ENCODE measurements at regions not wholly inside any gene's neighbourhood (a gene's known extent, or its start where the extent isn't known, plus 50 kb on each side); places are given as distances from the start of the nearest gene placed in this dataset.
A peak's percentile ranks its signal among the peaks of the same experiment; 100 is the strongest.

DNA sequence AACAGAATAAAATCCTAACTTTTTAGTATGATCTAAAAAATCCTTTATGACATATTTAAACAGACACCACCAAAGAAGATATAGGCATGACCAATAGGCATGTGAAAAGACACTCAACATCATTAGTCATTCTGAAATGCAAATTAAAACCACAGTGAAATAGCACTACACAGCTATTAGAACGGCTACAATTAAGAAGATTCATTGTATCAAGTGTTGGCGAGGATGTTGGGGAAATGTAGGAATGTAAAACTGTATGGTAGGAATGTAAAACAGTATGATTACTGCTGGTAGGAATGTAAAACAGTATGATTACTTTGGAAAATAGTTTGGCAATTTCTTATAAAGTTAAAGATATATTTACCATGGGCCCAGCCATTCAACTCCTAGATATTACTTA, 253.3 kb upstream of the TCF4 start:
- DNase-seq (ENCODE audit: low spot score): no peak

DNA sequence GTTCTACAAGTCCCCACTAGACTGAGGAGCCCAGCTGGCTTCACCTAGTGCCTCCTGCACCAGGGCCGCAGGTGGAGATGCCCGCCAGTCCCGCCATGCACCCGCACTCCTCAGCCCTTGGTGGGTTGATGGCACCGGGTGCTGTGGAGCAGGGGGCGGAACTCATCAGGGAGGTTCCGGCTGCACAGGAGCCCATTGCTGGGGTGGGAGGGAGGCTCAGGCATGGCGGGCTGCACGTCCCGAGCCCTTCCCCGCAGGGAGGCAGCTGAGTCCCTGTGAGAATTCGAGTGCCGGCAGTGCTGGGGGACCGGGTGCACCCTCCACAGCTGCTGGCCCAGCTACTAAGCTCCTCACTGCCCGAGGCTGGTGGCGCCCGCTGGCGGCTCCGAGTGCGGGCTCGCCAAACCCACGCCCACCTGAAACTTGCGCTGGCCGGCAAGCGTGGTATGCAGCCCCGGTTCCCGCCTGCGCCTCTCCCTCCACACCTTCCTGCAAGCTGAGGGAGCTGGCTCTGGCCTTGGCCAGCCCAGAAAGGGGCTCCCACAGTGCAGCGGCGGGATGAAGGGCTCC, 252.7 kb upstream of the TCF4 start:
- no peak for DNase-seq (ENCODE audit: low spot score)

DNA sequence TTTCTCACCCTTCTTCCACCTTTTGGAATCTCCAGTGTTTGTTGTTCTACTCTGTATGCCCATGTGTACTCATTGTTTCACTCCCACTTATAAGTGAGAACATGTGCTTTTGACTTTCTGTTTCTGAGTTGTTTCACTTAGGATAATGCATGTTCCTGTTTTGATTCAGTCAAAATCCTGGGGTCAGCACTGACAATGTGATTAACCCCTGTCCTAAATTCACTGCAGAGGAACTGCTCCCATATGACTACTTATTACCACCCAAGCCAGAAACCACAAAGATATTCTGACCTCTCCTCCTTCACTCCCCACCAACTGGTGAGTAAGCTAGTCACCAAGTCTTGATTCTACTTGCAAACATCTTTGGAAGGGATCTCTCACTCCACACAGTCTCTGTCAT, 251.4 kb upstream of the TCF4 start:
- DNase-seq (ENCODE audit: low spot score): peak; percentile 9

DNA sequence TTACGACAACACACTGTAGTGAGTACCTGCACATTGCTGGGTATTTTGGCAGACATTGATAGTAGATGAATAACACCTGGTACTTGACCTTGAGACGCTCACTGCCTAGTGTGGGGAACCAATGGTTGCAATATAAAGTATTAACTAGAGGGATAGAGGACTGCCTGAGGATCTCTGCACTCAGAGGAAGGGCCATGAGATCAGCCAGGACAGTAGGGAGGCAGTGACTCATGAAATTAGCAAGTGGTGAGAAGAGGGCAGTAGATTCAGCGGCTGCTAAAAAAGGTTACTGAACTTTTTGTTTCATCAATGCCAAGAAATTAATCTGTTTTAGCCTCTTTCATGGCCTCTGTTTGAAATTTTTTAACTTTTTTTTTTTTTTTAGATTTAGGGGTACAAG, 250.8 kb upstream of the TCF4 start:
- DNase-seq (ENCODE audit: low spot score): no peak

DNA sequence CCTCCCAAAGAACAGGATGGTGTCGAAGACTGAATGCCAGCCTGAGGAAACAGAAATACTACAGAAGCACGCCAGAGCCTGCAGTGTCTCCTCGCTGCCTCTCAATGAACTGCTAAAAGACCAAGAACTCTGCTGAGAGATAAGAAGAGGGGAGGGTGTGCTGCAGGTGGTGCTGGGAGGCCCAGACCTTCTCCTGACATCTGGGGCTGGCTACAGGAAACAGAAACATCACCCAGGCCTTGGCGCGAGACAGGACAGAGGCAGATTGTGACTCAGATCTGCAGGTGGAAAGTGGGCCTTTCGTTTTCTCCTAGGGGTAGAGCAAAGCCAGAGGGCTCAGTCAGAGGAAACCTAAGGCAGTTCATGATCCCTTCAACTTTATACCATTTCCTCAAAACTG, 250.3 kb upstream of the TCF4 start:
- no peak for DNase-seq (ENCODE audit: low spot score)

DNA sequence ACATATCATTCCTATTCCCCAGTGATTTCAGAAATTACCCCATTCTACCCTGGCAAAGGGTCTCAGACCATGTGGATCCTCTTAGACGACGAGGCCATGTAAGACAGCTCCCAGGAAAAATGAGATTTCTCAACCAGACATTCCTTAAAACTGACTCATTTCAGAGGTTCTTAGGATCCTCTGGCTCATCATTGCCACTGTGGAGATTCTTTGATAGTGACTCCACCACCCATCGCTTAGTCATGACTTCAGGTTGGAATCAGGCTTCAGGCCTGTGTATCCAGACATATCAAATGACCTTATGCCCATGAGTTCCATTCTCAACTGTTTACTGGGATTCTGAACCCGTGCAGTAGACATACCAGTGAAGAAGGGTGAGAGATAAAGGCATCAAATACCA, 245.6 kb upstream of the TCF4 start:
- DNase-seq (ENCODE audit: low spot score): peak; percentile 78

DNA sequence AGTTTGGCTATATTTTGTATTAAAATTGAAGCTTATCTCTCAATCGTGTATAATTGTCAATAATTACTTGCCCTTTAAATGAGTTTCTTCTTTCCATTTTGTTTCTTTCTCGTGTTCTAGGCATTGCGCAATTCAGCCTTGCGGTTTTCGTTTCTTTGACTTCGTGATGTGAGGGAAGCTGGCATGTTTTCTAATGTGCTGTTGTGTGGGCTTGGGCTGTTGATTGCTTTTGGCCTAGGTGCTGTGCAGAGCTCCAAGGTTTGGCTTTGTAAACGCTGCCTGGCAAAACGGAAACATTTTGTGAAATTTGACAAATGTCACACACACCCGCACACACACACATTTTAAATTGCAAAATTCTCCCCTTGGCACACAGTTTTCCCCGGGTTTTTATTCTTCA, 242.6 kb upstream of the TCF4 start:
- DNase-seq (ENCODE audit: low spot score): no peak

DNA sequence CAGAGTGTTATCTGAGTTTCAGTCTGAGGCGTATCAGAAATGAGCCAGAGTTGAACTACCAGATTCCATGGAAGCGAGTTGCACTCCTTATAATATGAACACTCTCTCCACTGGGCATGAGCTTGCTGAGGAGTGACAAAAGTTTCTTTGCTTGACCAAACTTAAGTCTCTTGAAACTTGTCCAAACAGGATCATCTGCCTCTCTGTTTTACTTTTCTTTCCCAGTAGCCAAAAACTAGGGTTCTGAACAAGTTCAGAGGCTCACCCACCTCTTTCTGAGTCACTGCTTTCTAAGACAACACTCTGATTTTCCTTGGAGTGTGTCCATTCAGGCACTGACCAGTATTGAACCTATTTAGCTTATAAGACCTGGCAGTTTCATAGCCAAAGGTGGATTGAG, 233.2 kb upstream of the TCF4 start:
- DNase-seq (ENCODE audit: low spot score): peak; percentile 5

DNA sequence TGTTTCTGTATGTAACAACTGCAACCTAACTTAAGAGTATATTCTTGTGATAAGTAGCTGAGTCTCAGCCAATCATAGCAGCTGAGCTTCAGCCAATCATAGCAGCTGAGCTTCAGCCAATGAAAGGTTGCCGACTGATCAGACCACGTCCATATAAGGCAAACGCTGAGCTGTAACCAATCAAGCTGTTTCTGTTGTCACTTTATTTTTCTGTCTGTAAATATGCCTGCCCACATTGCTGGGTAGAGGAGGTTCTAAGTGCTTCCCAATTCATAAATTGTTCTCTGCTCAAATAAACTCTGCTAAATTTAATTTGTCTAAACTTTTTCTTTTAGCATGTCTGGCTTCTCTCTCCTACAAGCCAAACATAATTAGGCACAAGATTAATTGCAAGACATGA, 231.5 kb upstream of the TCF4 start:
- no peak for DNase-seq (ENCODE audit: low spot score)

DNA sequence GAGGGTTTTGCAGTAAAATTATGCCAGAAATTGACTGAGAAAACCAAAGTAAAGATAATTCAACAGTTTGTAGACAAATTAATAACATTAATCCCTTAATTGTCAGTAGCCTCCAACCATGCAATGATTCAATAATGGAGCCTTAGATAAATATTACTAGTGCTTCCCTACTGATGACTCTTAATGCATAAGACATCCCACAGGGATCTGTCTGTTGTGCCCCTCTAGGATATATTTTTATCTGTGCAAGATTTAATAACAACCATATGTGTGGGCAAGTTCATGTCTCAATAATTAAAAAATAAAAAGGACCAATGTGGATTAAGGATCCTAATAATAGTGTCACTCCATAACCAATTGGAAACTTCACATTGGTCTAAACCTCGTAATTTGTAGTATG, 230.3 kb upstream of the TCF4 start:
- no peak for DNase-seq (ENCODE audit: low spot score)

DNA sequence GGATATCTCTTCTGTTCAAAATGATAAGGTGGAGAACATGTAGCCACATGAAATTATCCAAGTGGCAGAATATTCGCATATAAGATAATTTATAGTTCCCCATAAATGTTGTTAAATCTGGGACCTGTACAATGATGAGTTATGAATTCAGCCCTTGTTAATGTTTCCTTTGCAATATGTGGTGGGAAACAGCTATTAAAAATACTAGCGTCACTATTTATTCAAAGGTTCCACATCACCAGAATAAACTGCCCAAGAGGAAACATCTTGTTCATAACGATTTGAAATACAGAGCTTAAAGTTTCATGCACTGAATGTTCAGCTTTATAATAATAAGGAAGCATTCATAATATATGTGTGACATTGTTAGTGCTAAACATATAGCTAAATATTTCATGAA, 223.9 kb upstream of the TCF4 start:
- DNase-seq (ENCODE audit: low spot score): no peak

DNA sequence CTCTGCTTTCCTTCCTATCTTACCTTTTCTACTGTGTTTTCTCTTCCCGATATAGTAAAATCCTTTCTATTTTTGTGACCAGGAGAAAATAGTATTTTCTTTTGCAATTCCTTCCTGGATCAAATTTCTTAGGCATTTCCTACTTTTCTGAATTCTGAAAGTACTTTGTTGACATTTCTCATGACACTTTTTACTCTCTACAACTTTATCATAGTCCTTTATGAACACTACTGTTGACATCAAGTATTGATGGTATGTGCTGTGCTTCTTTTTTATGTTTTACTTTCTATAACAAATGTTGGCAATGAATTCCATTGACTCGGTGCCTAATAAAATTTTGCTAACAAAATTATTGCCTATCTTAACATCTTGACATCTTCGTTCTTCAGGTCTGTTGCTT, 217.7 kb upstream of the TCF4 start:
- no peak for DNase-seq (ENCODE audit: low spot score)

DNA sequence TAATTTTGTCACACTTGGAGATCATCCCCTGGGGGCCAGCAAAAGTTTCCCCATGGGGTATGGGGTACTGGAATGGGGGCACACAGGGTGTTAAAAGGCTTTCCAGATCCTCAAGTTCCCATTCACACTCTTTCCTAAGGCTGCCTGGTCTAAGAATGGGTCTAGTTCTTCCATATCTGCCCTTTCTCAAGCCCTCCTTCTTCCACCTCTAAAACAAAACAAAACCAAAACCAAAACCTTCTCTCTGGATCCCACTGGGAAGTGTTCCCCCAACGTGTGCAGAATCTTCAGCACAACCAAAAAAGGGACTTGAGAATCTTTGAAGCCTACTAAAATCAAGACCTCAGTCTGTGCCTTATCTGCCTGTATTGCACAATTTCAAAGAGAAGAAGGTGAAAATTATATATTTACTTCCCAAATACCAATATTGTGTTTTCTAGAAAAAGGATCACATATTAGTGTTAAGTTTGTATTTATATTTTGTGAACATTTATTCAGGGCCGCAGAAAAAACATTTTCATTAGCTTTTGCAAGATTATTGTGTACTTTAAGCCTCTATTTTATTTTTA, 207.2 kb upstream of the TCF4 start:
- no peak for DNase-seq (ENCODE audit: low spot score)

DNA sequence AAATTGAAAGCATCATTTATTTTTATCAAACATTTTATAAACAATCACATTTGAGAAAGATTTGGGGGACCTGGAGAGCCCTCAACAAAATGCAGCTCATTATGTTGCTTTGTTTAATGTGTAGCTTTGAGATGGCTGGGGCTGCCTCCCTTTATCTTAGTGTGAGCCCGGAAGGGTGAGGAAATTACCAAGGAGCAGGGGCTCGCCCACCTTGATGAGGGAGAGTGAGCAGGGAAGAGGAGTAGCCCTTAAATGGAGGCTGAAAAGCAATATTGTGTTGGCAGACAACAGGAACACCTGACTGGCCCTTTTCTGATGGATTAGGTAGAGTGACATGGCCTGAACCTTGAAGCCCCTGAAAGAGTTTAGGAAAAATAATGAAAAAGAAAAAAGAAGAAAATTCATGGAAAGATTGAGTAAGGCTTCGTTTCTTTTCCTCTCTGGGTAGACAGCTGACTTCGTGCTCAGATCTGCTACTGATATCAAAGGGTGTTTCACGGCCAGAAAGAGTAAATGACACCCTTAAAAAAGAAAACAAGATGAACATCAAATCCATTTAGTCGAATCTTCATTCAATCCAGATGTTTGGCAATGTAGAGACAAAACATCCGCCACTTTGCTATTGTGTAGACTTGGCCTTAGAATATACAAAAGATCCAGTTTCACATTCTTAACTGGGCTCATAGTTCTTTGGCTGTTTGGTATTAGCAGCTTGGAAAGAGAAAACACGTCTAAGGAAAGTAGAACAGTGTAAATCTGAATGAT, 206.5 kb upstream of the TCF4 start:
- no peak for DNase-seq (ENCODE audit: low spot score)

DNA sequence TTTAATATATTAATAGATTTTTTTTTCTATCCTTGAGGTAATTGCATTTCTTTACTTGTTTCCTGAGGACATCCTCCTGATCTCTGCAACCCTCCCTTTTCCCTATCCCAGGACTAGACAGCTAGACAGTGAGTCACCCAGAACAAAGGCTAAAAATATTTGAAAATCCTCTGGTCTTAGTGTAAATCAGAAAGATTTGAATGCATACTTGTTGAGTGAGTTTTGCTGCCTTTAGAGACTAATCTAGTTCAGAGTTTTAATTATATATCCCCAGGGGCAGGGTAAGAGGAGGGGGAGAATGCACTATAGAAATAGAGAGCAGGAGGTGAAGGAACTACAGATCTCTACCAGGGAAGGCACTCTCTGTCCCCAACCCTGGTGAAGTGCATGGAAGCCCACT, 202.3 kb upstream of the TCF4 start:
- peak; percentile 38 for DNase-seq (ENCODE audit: low spot score)

DNA sequence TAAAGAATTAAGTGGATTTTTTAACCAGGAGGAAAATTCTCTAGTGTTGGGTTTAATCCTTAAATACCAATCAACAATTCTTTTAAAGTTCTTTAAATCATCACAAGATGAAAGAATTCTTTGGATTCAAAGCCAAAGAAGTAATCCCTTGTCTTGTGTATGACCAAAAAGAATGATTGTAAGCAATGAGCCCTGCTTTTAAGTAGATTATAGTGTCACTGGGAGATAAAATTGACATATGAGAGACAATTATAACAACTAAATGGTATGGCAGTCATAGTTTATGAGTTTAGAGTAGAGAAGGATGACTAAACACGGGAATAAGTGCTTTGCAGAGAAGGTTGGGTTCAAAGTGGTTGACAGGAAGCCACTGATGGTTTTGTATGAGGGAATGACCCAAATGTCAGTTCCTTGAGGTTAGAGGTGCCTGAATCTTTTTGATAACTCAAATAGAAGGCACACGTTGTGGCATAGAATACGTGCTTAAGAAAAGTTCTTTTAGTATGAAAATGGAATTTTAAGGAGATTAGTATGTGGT, 199.6 kb upstream of the TCF4 start:
- no peak for DNase-seq (ENCODE audit: low spot score)

DNA sequence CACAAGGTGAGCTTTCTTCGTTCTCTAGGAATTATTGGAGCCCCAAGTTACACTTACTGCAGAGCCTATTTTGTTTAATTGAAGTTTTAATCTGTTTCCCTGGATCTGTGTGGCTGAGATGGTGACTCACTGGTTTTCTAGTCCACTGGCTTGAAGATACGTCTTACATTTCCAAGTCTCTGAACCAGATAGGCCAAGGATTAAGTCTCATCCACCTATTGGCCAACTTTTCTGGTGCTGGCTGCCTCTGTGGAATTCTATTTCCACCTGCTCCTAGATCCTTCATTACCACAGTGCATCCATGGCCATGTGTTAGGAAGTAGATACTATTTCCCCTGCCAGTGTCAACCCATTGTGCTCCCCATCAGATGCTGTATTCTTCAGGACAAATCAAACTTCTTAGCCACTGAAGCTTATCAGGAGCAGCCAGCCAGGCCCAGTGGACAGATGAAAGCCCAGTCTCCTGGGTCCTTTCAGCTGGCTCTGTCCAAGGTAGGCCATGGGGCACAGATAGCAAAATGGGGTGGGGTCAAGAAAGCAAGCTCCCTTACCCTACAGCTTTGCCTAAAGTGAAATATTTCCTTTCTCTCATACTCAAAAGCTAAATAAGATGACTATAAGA, 198.8 kb upstream of the TCF4 start:
- DNase-seq (ENCODE audit: low spot score): no peak

DNA sequence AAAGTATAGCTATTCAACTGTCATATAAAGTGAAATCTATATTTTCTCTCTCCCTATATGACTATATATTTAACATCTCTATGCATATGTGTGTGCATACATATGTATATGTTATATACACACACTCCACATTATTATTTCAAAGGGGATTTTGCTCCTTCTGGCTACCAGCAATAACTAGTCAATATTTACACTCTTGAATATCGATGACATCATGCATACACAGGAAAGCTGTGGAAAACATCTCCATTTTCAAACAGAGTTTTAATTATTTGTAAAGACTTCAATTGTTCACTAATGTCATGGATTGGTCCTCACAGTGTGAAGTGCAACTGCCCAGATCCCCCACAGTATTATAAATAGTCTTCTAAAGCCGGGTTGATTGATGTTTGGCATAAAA, 195.9 kb upstream of the TCF4 start:
- DNase-seq (ENCODE audit: low spot score): no peak

DNA sequence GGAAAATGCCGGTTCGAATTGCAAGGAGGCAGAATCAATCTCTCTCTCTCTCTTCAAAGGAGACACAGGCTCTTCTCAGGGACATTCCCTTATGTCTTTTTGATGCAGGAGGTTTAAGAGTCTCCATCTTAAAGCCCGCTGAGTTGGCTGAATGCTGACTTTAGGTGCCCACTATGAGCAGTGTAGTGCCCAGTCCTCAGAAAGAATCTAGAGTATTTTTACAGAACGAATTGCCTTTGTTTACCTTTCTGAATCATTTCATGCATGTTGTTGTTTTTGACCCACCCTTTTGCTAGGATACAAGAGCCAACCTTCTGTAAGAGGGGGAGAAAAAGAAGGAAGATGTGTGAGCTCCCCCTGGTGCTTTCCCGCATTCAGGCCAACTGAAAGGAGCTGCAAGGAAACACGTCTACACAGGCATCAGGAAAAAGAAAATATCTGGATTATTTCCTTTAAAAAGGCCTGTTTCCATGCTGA, 193.5 kb upstream of the TCF4 start:
- peak; percentile 65 for DNase-seq (ENCODE audit: low spot score)

DNA sequence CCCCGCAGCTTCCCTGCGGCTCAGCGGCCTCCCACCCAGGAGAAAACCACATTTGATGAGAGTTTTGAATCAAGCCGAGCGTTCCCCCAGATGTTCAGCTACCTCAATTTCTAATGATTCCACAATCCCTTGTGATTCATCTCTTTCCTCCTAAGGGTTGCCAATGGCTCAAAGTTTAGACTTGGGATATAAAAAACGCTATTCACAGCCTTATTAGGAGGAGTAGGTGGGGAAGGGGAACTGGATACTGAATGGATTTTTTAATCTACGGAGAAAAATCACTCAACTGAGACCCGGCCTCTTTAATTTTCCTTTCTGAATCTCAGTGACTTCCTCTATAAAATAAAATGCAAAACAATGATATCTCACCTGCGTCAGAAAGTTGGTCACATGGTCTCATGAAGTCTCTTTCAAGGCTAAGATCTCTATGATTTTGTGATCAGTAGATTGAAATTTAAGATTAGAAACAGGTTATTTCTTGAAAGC, 192.6 kb upstream of the TCF4 start:
- DNase-seq (ENCODE audit: low spot score): peak; percentile 26

DNA sequence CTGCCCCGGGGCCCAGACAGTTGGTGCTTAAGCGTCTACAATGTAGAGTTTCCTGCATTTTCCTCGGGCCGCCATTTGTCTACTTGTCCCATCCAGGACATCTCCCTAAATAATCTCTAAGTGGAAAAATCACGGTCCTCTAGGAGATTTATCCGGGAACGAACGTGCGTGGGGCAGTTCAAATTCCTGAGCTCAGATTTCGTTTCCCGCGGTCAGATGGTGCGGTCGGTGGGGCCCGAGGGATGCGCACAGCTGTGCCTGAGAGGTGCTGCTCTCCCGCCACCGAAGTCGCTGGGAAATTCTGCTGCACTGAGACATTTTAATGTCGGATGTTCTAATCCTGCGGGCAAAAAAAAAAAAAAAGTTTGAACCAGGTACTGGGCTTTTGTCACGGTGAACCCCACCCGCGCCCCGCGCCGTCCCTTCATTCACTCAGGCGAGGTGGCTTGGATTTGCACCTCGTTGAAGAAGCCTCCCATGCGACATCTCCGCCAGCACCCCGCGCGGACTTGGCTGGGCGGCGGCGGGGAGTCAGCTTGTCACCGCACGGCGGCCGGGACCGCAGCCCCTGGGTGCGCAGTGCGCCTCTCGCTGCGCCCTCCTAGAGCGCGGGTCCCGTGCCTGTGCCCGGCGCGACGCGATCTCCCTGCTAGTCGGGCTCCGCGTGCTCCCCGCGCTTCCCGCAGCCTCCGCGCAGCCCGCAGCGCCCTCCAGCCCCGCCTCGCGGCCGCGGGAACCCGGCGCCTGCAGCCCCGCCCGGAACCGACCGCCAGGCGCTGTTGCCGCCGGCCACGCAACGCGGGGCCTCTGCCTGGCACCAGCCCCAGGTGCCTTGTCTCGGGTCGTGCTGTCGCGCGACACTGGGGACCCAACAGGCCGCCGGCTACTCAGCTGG, 191.9 kb upstream of the TCF4 start:
- DNase-seq (ENCODE audit: low spot score): peak; percentile 34

Data from hepatic stellate cell (primary cell).